ENCODE measurements at regions not wholly inside any gene's neighbourhood (a gene's known extent, or its start where the extent isn't known, plus 50 kb on each side); places are given as distances from the start of the nearest gene placed in this dataset.

DNA sequence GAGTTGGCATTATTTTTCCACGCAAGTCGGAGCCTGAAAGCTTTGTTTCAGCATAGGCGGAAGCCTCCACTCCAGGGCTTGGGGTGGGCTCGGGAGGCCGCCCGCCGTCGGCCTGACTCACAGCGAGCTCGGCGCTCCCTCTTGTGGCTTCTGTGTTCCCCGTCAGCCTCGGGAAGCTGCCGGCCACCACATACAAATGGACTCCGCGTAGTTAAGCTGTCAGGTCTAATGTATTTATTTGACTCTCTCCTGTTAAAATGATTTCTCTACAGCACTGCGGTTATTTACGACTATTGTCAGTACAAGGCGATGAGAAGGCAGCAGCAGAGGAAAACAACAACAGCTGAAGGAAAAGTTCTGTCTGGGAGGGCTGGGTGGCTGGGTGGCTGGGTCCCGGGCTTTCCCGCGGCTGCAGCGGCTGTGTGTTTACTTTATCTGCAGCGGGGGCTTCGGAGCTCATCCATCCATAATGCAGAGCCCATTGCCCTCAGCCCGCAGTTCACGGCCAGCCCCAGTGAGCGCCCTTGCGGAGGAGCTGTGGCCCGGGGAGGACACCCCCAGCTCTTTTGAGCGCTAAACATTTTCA is 375.7 kb upstream of the CAMK1G start:
- TF ChIP-seq, protein P1, sequence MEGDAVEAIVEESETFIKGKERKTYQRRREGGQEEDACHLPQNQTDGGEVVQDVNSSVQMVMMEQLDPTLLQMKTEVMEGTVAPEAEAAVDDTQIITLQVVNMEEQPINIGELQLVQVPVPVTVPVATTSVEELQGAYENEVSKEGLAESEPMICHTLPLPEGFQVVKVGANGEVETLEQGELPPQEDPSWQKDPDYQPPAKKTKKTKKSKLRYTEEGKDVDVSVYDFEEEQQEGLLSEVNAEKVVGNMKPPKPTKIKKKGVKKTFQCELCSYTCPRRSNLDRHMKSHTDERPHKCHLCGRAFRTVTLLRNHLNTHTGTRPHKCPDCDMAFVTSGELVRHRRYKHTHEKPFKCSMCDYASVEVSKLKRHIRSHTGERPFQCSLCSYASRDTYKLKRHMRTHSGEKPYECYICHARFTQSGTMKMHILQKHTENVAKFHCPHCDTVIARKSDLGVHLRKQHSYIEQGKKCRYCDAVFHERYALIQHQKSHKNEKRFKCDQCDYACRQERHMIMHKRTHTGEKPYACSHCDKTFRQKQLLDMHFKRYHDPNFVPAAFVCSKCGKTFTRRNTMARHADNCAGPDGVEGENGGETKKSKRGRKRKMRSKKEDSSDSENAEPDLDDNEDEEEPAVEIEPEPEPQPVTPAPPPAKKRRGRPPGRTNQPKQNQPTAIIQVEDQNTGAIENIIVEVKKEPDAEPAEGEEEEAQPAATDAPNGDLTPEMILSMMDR (IDR thresholded peaks at IDR 0.05; ENCODE audit: insufficient read depth, low read depth, low read length) = peak; percentile 62
- TF ChIP-seq EZH2 (IDR thresholded peaks at IDR 0.05; ENCODE audit: insufficient read depth, low read length) = no peak
